Thoracic aorta (tissue), 2 donors: ENCODE measurements at regions not wholly inside any gene's neighbourhood (a gene's known extent, or its start where the extent isn't known, plus 50 kb on each side); places are given as distances from the start of the nearest gene placed in this dataset.

Experiments used
- ATAC-seq: fragments of 150-250 bp; one replicate; pipeline ENCODE4 v1.8.0; 2017; ENCODE audit warnings: low read depth; ENCODE audit not compliant: insufficient number of reproducible peaks, low FRiP score
- DNase-seq: peaks from one replicate; pipeline ENCODE4 v3.0.0-alpha.2; 2020; ENCODE audit warnings: low spot score
- H3K27ac ChIP-seq, 2 donors: fragments of 200-600 bp; sonication (generic); 1 replicate in 1 of 2; 2 replicates in 1 of 2; pipeline ENCODE4 v1.5.1; 2016; ENCODE audit warnings: mild to moderate bottlenecking in 2 of 2, moderate library complexity in 2 of 2
- H3K27me3 ChIP-seq: fragments of 200-600 bp; sonication (generic); replicated peaks from 2 replicates; pipeline ENCODE4 v1.6.0; 2016; ENCODE audit warnings: mild to moderate bottlenecking; ENCODE audit not compliant: insufficient read depth
- H3K36me3 ChIP-seq: fragments of 200-600 bp; sonication (generic); one replicate; pipeline ENCODE4 v1.5.1; 2016
- H3K4me1 ChIP-seq, 2 donors: fragments of 200-600 bp; sonication (generic); 1 replicate in 1 of 2; 2 replicates in 1 of 2; pipeline versions ENCODE4 v1.5.1 to v1.6.0; 2016; ENCODE audit warnings: low read depth in 2 of 2, mild to moderate bottlenecking in 1 of 2; ENCODE audit not compliant: control insufficient read depth in 1 of 2
- H3K4me3 ChIP-seq: fragments of 200-600 bp; sonication (generic); 2 replicates; pipeline ENCODE4 v1.5.1; 2016; ENCODE audit warnings: mild to moderate bottlenecking
- H3K9me3 ChIP-seq: fragments of 200-600 bp; sonication (generic); 2 replicates; pipeline ENCODE4 v1.5.1; 2016
- TF ChIP-seq, protein P1 (sequence below): fragments of 200-600 bp; sonication (generic); IDR thresholded peaks from one replicate; pipeline ENCODE4 v1.5.1; 2019; ENCODE audit warnings: antibody characterized with exemption

DNA sequence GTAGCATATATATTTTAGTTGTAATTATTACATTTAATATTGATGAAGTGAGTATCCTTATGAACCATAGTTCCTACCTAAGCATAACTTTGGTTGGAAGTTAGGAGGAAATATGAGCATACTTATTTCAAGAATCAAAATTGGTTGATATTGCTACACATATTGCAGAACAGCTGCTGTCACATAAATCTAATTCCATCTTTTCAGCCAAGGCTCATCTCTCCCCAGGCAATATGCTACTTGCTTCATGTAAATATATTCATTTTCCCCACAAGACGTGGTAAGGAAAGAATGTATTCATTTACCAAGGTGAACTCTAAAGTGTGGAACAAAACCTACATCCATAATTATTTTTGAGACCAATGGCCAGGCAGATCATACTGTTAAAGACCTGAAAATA is 62.5 kb upstream of the HIF1A start:
- TF ChIP-seq, protein P1, sequence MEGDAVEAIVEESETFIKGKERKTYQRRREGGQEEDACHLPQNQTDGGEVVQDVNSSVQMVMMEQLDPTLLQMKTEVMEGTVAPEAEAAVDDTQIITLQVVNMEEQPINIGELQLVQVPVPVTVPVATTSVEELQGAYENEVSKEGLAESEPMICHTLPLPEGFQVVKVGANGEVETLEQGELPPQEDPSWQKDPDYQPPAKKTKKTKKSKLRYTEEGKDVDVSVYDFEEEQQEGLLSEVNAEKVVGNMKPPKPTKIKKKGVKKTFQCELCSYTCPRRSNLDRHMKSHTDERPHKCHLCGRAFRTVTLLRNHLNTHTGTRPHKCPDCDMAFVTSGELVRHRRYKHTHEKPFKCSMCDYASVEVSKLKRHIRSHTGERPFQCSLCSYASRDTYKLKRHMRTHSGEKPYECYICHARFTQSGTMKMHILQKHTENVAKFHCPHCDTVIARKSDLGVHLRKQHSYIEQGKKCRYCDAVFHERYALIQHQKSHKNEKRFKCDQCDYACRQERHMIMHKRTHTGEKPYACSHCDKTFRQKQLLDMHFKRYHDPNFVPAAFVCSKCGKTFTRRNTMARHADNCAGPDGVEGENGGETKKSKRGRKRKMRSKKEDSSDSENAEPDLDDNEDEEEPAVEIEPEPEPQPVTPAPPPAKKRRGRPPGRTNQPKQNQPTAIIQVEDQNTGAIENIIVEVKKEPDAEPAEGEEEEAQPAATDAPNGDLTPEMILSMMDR = no peak
- Histone ChIP-seq H3K4me3 (no peak overlapping the region), H3K27me3 (no peaks in the 10 kb centered on the region), H3K36me3 (no peaks in the 10 kb centered on the region), H3K4me1 (no peaks in the 10 kb centered on the region), H3K27ac (no peak overlapping the region), H3K9me3 (no peaks in the 10 kb centered on the region)
- no peak for ATAC-seq
- DNase-seq = no peak

DNA sequence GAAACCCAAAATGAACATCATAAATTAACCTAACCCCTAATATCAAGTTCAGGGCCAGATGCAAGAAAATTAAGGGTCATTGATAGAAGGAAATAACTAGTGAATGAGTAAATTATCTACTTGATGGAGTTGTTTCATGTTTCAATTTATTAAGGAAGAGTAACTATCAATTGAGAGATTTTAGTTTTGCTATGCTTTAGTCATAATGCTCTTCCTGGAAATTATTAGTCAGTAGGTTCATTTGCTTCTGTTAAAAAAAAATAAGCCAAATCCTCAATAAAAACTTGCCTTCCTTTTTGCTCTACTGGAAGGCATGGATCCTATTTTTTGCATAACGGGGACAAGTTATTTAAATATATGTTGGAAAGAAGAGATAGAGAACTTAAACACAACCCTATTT is 59.0 kb upstream of the HIF1A start:
- TF ChIP-seq, protein P1 = no peak
- DNase-seq (no peak), ATAC-seq (no peak)
- no peaks in the 10 kb centered on the region for H3K36me3 ChIP-seq
- H3K4me3 ChIP-seq = no peak overlapping the region
- H3K4me1 ChIP-seq = peaks cover 0 to 10% of the 10 kb centered on the region in 2 donors
- H3K27ac ChIP-seq = no peak overlapping the region
- H3K9me3 ChIP-seq = no peaks in the 10 kb centered on the region
- H3K27me3 ChIP-seq = no peaks in the 10 kb centered on the region

DNA sequence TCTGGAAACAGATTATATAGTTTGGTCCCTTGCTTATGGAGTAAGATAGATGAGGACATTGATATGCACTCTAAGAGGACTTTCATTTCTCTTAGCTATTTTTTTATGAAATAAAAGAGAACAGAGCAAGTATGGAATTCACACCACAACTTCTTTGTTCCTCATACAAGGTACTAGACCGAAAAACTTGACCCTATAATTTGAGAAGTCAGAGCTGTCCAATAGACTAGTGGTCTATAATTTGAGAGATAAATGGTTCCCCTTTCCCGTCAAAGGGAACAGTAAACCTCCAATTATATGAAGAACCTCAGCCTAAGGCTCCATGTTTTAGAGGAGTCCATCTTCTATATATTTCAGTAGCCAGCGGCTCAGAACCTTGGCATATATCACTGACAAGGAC is 58.5 kb upstream of the HIF1A start:
- TF ChIP-seq, protein P1 = no peak
- ATAC-seq (no peak), DNase-seq (no peak)
- Histone ChIP-seq H3K27me3 (no peaks in the 10 kb centered on the region), H3K36me3 (no peaks in the 10 kb centered on the region), H3K9me3 (no peaks in the 10 kb centered on the region), H3K4me1 (peaks cover 0 to 10% of the 10 kb centered on the region in 2 donors), H3K4me3 (no peak overlapping the region), H3K27ac (no peak overlapping the region)

DNA sequence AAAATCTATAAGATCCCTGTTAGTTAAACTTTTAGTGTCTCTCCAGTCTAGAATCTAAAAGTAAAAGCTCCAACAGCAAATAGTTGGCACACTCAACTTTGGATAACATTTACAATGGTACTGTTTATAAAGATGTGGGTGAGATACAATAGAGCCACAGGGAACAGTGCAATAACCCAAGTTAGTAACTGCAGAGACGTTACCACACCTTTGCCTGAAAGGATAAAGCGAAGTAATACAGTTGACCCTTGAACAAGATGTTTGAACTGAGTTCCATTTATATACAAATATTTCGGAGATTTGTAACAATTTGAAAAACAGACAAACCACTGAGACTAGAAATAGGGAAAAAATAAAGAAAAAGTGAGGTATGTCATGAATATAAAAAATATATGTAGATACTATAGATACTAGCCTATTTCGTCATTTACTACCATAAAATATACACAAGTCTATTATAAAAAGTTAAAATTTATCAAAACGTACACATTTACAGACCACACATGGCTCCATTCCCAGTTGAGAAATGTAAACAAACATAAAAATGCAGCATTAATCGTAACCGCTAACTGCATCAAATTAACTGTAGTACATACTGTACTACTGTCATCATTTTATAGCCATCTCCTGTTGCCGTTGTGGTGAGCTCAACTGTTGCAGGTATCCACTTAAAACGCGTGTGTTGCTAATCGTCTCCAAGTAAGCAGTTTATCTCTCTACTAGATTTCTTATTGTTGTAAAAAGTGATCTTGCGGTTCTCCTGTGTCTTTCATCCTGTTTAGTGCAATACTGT is 56.5 kb upstream of the HIF1A start:
- Histone ChIP-seq H3K27ac (no peak overlapping the region), H3K27me3 (no peaks in the 10 kb centered on the region), H3K9me3 (no peaks in the 10 kb centered on the region), H3K36me3 (no peaks in the 10 kb centered on the region), H3K4me1 (peaks cover 0 to 10% of the 10 kb centered on the region in 2 donors), H3K4me3 (no peak overlapping the region)
- TF ChIP-seq, protein P1 = no peak
- DNase-seq = no peak
- ATAC-seq = no peak

DNA sequence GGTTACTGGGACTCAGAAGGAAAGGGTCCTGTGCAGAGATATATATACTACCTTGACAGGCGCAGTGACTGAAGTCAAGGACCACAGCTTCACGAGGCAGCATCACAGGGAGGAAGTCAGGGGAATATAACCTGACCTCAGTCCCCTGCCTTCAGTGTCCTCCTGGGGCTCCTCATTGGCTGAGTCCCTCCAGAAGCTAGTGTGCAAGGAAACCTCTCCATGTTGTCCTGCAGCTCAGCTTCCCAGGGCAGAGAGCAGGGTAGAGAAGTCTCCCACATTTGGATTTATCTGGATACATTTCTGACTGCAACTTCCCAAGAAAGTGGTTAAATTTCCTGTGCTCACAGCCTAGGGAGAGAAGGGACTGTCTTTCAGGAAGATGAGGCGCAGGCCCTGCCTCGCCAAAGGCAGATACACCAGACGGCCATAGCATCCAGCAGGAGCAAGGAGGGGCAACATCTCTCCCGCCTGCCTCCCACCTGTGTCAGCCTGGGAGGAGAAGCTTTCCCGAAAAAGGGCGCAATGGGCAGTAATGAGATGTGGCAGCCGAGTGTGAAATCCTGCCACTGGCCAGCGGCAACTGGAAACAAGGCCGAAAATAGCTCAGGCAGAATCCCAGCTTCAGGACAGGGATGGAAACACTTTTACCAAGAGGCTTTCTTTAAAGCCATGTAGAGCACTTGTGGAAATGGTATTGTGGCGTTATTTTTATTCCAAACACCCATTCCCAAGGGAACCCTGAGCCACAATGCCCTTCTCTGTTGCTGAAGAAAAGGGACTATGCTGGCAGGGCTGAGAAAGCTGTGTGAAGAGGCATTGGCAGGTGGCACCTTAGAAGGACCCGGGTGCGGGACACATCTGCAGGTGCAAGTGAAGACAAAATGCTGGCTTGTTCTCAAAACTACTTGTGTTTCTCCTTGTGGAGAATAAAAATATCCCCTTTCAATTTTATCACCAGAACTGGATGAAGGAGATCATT is 54.9 kb upstream of the HIF1A start:
- Histone ChIP-seq H3K27ac (no peak overlapping the region), H3K4me1 (peaks cover 0 to 10% of the 10 kb centered on the region in 2 donors), H3K9me3 (no peaks in the 10 kb centered on the region), H3K36me3 (no peaks in the 10 kb centered on the region), H3K27me3 (no peaks in the 10 kb centered on the region), H3K4me3 (no peak overlapping the region)
- DNase-seq (no peak), ATAC-seq (no peak)
- TF ChIP-seq, protein P1 = no peak
